ENCODE measurements at regions not wholly inside any gene's neighbourhood (a gene's known extent, or its start where the extent isn't known, plus 50 kb on each side); places are given as distances from the start of the nearest gene placed in this dataset.

DNA sequence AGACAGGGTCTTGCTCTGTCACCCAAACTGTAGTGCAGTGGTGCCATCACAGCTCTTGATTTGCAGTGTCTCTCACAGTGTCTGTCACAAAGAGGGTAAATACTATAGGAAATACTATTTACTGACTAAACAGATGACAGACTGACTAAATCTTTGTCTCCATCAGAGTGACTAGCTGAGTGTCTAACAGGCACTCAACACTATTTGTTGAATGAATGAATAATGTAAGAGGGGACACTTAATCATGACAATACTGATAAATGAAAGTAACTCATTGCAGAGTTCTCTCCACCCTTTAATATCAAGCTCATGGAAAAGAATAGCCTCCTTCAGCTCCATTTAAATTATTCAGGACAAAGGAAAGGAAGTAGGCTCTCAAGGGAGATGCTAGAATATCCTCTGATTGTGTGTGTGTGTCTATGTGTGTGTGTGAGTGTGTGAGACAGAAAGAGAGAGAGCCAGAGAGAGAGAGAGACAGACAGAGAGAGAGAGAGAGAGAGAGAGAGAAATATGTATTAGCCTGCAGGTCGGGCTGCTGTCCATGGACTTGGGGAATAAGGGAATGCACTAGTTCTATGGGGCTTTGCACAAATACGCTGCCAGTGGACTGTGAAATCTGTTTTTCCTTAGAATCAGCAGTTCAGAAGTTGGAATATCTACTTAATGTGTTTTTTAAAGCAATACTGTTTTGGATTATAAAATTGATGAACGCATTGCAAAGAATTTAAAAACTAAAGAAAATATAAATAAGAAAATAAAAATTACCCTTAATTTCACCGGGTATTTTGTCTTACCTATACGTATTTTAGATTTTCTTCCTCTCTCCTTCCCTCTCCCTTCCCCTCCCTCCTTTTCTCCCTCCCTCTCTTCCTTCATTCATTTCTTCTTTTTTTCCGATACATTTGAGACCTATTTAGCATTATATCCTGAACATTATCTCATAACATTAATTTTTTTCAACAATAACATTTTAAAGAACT lies 132.9 kb upstream of the LRIG1 start:
- TF ChIP-seq, protein P1, sequence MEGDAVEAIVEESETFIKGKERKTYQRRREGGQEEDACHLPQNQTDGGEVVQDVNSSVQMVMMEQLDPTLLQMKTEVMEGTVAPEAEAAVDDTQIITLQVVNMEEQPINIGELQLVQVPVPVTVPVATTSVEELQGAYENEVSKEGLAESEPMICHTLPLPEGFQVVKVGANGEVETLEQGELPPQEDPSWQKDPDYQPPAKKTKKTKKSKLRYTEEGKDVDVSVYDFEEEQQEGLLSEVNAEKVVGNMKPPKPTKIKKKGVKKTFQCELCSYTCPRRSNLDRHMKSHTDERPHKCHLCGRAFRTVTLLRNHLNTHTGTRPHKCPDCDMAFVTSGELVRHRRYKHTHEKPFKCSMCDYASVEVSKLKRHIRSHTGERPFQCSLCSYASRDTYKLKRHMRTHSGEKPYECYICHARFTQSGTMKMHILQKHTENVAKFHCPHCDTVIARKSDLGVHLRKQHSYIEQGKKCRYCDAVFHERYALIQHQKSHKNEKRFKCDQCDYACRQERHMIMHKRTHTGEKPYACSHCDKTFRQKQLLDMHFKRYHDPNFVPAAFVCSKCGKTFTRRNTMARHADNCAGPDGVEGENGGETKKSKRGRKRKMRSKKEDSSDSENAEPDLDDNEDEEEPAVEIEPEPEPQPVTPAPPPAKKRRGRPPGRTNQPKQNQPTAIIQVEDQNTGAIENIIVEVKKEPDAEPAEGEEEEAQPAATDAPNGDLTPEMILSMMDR (IDR thresholded peaks at IDR 0.05 in 2 of 3, conservative IDR thresholded peaks at IDR 0.05 in 1 of 3; ENCODE audit: control insufficient read depth in 2 of 3, extremely low read depth in 1 of 3, insufficient read depth in 1 of 3, low read depth in 3 of 3, low read length in 3 of 3), result no peak
- TF ChIP-seq JUND (IDR thresholded peaks at IDR 0.05; ENCODE audit: low read depth, low read length), result no peak
- TF ChIP-seq ZNF24 (IDR thresholded peaks at IDR 0.05), result no peak
- no peak for TF ChIP-seq SUPT20H (IDR thresholded peaks at IDR 0.05; ENCODE audit: borderline replicate concordance, control insufficient read depth, low read depth, low read length)
- no peak for TF ChIP-seq CREB1 (IDR thresholded peaks at IDR 0.05; ENCODE audit: low read depth)
- TF ChIP-seq, protein P2, sequence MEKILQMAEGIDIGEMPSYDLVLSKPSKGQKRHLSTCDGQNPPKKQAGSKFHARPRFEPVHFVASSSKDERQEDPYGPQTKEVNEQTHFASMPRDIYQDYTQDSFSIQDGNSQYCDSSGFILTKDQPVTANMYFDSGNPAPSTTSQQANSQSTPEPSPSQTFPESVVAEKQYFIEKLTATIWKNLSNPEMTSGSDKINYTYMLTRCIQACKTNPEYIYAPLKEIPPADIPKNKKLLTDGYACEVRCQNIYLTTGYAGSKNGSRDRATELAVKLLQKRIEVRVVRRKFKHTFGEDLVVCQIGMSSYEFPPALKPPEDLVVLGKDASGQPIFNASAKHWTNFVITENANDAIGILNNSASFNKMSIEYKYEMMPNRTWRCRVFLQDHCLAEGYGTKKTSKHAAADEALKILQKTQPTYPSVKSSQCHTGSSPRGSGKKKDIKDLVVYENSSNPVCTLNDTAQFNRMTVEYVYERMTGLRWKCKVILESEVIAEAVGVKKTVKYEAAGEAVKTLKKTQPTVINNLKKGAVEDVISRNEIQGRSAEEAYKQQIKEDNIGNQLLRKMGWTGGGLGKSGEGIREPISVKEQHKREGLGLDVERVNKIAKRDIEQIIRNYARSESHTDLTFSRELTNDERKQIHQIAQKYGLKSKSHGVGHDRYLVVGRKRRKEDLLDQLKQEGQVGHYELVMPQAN (conservative IDR thresholded peaks at IDR 0.05), result no peak
- TF ChIP-seq ETV6 (conservative IDR thresholded peaks at IDR 0.05 in 1 of 2, IDR thresholded peaks at IDR 0.05 in 1 of 2; ENCODE audit: borderline replicate concordance in 1 of 2, low read depth in 1 of 2), result no peak
- no peak for TF ChIP-seq EZH2 (IDR thresholded peaks at IDR 0.05; ENCODE audit: borderline replicate concordance, control insufficient read depth, low read depth, low read length)
- TF ChIP-seq NRF1 (conservative IDR thresholded peaks at IDR 0.05; ENCODE audit: low read depth, low read length), result no peak
- no peak for TF ChIP-seq SMAD1 (IDR thresholded peaks at IDR 0.05; ENCODE audit: low read depth, partially characterized antibody)
- no peak for TF ChIP-seq HCFC1 (IDR thresholded peaks at IDR 0.05; ENCODE audit: low read length)
- TF ChIP-seq ZNF207 (IDR thresholded peaks at IDR 0.05; ENCODE audit: borderline replicate concordance), result no peak
- no peak for TF ChIP-seq CEBPB (IDR thresholded peaks at IDR 0.05; ENCODE audit: borderline replicate concordance in 1 of 2, low read depth in 2 of 2, low read length in 2 of 2)

Data from GM12878 (cell line).